HCT116 (cell line): ENCODE measurements at regions not wholly inside any gene's neighbourhood (a gene's known extent, or its start where the extent isn't known, plus 50 kb on each side); places are given as distances from the start of the nearest gene placed in this dataset.

Experiments used
- ATAC-seq: fragments of 200-7000 bp; cut with Tn5 transposase; 2 replicates; pipeline ENCODE4 v1.9.1; 2020; ENCODE audit warnings: mild to moderate bottlenecking, moderate library complexity
- BruUV-seq: library from RNA; stranded (reverse); fragments of 400-500 nt; replicated peaks from 2 replicates; lab custom pipeline; 2021; lab: Mats Ljungman, UMichigan
- CTCF ChIA-PET: fragments of 300-600 bp; sonication (Branson Sonifier 250); formaldehyde crosslinking; loops from one replicate; lab custom pipeline; 2021; ENCODE audit warnings: antibody characterized with exemption; lab: Charles Lee
- POLR2A ChIA-PET: fragments of 300-600, 350-600 bp; sonication (Branson Sonifier 250); formaldehyde crosslinking; loops from one replicate; lab custom pipeline; 2021; ENCODE audit warnings: antibody characterized with exemption; lab: Charles Lee
- RAD21 ChIA-PET, 2 experiments: fragments of 300-600 bp; sonication (Branson Sonifier 250); formaldehyde crosslinking; loops; one replicate each; lab custom pipeline; 2023; ENCODE audit warnings: low total read pairs in 2 of 2; ENCODE audit not compliant: uncharacterized antibody in 2 of 2, unreplicated experiment in 2 of 2, low non-redundant PET in 1 of 2; lab: Charles Lee
- DNase-seq: peaks from one replicate; pipeline ENCODE4 v3.0.0-alpha.2; 2010; ENCODE audit warnings: low read depth, low spot score
- H2AFZ ChIP-seq: fragments of 200-600 bp; shearing (Covaris generic), sonication (generic); 2 replicates; pipeline ENCODE4 v1.6.1; 2017; ENCODE audit warnings: low read depth, mixed run types, mixed read lengths, antibody characterized with exemption, low read length; ENCODE audit not compliant: poor library complexity, severe bottlenecking
- H3K27ac ChIP-seq: 2 replicates; pipeline ENCODE4 v1.5.1; 2012; ENCODE audit warnings: low read depth, low read length
- H3K27me3 ChIP-seq: fragments of 200-600 bp; sonication (generic); 2 replicates; pipeline ENCODE4 v1.6.1; 2016; ENCODE audit warnings: mixed run types, low read length, mixed read lengths; ENCODE audit not compliant: insufficient read depth
- H3K36me3 ChIP-seq, 2 experiments: fragments of 200-500 bp in 1 of 2; fragments of 200-600 bp in 1 of 2; sonication (Bioruptor generic) in 1 of 2; sonication (generic) in 1 of 2; 2 replicates each; pipeline versions ENCODE4 v1.5.1 to v1.6.1; 2014 to 2016; ENCODE audit warnings: low read length in 2 of 2, inconsistent platforms in 1 of 2, mixed read lengths in 1 of 2, mixed run types in 1 of 2; ENCODE audit not compliant: insufficient read depth in 2 of 2, control insufficient read depth in 1 of 2
- H3K4me1 ChIP-seq, 2 experiments: fragments of 200-600 bp in 1 of 2; sonication (generic) in 1 of 2; 2 replicates each; pipeline versions ENCODE4 v1.5.1 to v1.6.1; 2012 to 2017; ENCODE audit warnings: low read length in 2 of 2, inconsistent platforms in 1 of 2, mild to moderate bottlenecking in 1 of 2, mixed read lengths in 1 of 2, mixed run types in 1 of 2, moderate library complexity in 1 of 2; ENCODE audit not compliant: insufficient read depth in 2 of 2, control insufficient read depth in 1 of 2
- H3K4me2 ChIP-seq: fragments of 200-600 bp; sonication (generic); 2 replicates; pipeline ENCODE4 v1.6.1; 2017; ENCODE audit warnings: mixed run types, low read length, mixed read lengths
- H3K4me3 ChIP-seq, 2 experiments: fragments of 200-600 bp in 1 of 2; sonication (generic) in 1 of 2; replicated peaks in 1 of 2; 2 replicates each; pipeline ENCODE4 v1.5.1; 2011 to 2016; ENCODE audit warnings: low read length in 2 of 2, control low read depth in 1 of 2, low read depth in 1 of 2, mild to moderate bottlenecking in 1 of 2, mixed read lengths in 1 of 2, mixed run types in 1 of 2
- H3K79me2 ChIP-seq: fragments of 200-600 bp; sonication (generic); 2 replicates; pipeline ENCODE4 v1.6.1; 2017; ENCODE audit warnings: mild to moderate bottlenecking, mixed run types, low read length, moderate library complexity, mixed read lengths; ENCODE audit not compliant: insufficient read depth
- H3K9ac ChIP-seq: fragments of 200-600 bp; sonication (generic); 2 replicates; pipeline ENCODE4 v1.6.1; 2016; ENCODE audit warnings: low read length, mixed read lengths
- H3K9me2 ChIP-seq: fragments of 200-600 bp; sonication (generic), shearing (Covaris generic); 2 replicates; pipeline ENCODE4 v1.6.1; 2017; ENCODE audit warnings: mixed run types, mild to moderate bottlenecking, moderate library complexity; ENCODE audit not compliant: insufficient read depth
- H3K9me3 ChIP-seq, 2 experiments: fragments of 200-500 bp in 1 of 2; fragments of 200-600 bp in 1 of 2; sonication (Bioruptor generic) in 1 of 2; sonication (generic) in 1 of 2; 2 replicates each; pipeline ENCODE4 v1.6.1; 2014 to 2017; ENCODE audit warnings: low read length in 2 of 2, mixed read lengths in 2 of 2, inconsistent platforms in 1 of 2, low read depth in 1 of 2, mild to moderate bottlenecking in 1 of 2, mixed run types in 1 of 2, moderate library complexity in 1 of 2; ENCODE audit not compliant: control insufficient read depth in 1 of 2, insufficient read depth in 1 of 2
- H4K20me1 ChIP-seq: fragments of 200-600 bp; sonication (generic), shearing (Covaris generic); 2 replicates; pipeline ENCODE4 v1.6.1; 2017; ENCODE audit warnings: mixed run types, mild to moderate bottlenecking, moderate library complexity; ENCODE audit not compliant: insufficient read depth
- ATF3 ChIP-seq: IDR thresholded peaks from 2 replicates; pipeline ENCODE4 v1.6.1; 2012
- CBX3 ChIP-seq: IDR thresholded peaks from 2 replicates; pipeline ENCODE4 v1.6.1; 2012; ENCODE audit warnings: low read depth
- MAX ChIP-seq: IDR thresholded peaks from 2 replicates; pipeline ENCODE4 v1.6.1; 2012
- POLR2A ChIP-seq: IDR thresholded peaks from 2 replicates; pipeline ENCODE4 v1.7.0; 2011; ENCODE audit warnings: borderline replicate concordance; ENCODE audit not compliant: insufficient read depth, insufficient read length; ENCODE audit errors: extremely low read depth
- POLR2AphosphoS5 ChIP-seq: IDR thresholded peaks from 2 replicates; pipeline ENCODE4 v1.6.1; 2011; ENCODE audit warnings: mild to moderate bottlenecking, low read depth, low read length, moderate library complexity
- RAD21 ChIP-seq: IDR thresholded peaks from 2 replicates; pipeline ENCODE4 v1.6.1; 2012; ENCODE audit warnings: low read depth, mild to moderate bottlenecking
- SRF ChIP-seq: IDR thresholded peaks from 2 replicates; pipeline ENCODE4 v1.6.1; 2012; ENCODE audit warnings: low read depth
- TCF7L2 ChIP-seq: IDR thresholded peaks from 2 replicates; pipeline ENCODE4 v1.7.0; 2011; ENCODE audit warnings: borderline replicate concordance, inconsistent platforms; ENCODE audit not compliant: insufficient read depth, insufficient read length; ENCODE audit errors: extremely low read depth
- ZFX ChIP-seq: fragments of 450-650 bp; IDR thresholded peaks from 2 replicates; pipeline ENCODE4 v1.6.1; 2017
- intact Hi-C: fragments of 100-400 bp; cut with micrococcal nuclease; formaldehyde crosslinking; loops from 2 replicates; pipeline ENCODE4 v1.10.0; 2022

GRCh38 chr18:56204052-56204451, 434.3 kb downstream of the TXNL1 start:
- BruUV-seq: no TSS peak
- Histone ChIP-seq H2AFZ (no peak overlapping the region), H3K27me3 (no peaks in the 10 kb centered on the region), H3K4me2 (no peak overlapping the region), H3K9me2 (no peaks in the 10 kb centered on the region), H3K4me1 (no peaks in the 10 kb centered on the region), H3K27ac (no peak overlapping the region), H3K36me3 (no peaks in the 10 kb centered on the region), H3K9me3 (peaks cover 3 to 36% of the 10 kb centered on the region in 2 experiments; a peak in 2 of 4 replicates), H3K79me2 (no peaks in the 10 kb centered on the region), H3K9ac (no peak overlapping the region), H4K20me1 (no peaks in the 10 kb centered on the region), H3K4me3 (no peak overlapping the region)
- ChIA-PET CTCF (no interaction called here), POLR2A (no interaction called here), RAD21 (no interaction called here)
- DNase-seq (no peak), ATAC-seq (no peak)
- intact Hi-C loops: no loop called here
- TF ChIP-seq POLR2AphosphoS5 (no peak), TCF7L2 (no peak), ATF3 (no peak), POLR2A (no peak), CBX3 (no peak), MAX (no peak), SRF (no peak), ZFX (no peak)

- Histone ChIP-seq H2AFZ (no peak overlapping the region), H3K4me3 (no peak overlapping the region), H3K27me3 (no peaks in the 10 kb centered on the region), H3K9me2 (no peaks in the 10 kb centered on the region), H3K36me3 (no peaks in the 10 kb centered on the region), H3K9ac (no peak overlapping the region), H3K9me3 (peaks cover 5 to 38% of the 10 kb centered on the region in 2 experiments; a peak in 2 of 4 replicates), H3K4me1 (no peaks in the 10 kb centered on the region), H3K79me2 (no peaks in the 10 kb centered on the region), H4K20me1 (no peaks in the 10 kb centered on the region), H3K4me2 (no peak overlapping the region), H3K27ac (no peak overlapping the region)
- TF ChIP-seq RAD21 (no peak), SRF (no peak)
- no TSS peak for BruUV-seq
- CTCF ChIA-PET: no interaction called here
- POLR2A ChIA-PET: no interaction called here
- no peak for ATAC-seq
- no peak for DNase-seq
- intact Hi-C loops: no loop called here
- RAD21 ChIA-PET: no interaction called here
These were observed 435.7 kb downstream of the TXNL1 start for GRCh38 chr18:56202678-56203077.
